ENCODE measurements at regions not wholly inside any gene's neighbourhood (a gene's known extent, or its start where the extent isn't known, plus 50 kb on each side); places are given as distances from the start of the nearest gene placed in this dataset.

GRCh38 chr2:136226903-136227302 is 109.0 kb upstream of the CXCR4 start:
- CTCF ChIA-PET: no interaction called here

GRCh38 chr2:136225950-136226835 is 108.2 kb upstream of the CXCR4 start:
- POLR2A ChIA-PET: no interaction called here
- CTCF ChIA-PET: no interaction called here
- DNase-seq (ENCODE audit: extremely low spot score): no peak
- TF ChIP-seq ELF4 (IDR thresholded peaks at IDR 0.05) (no peak), NFRKB (IDR thresholded peaks at IDR 0.05) (no peak), LEF1 (IDR thresholded peaks at IDR 0.05; ENCODE audit: borderline replicate concordance) (no peak), FOXM1 (IDR thresholded peaks at IDR 0.05; ENCODE audit: borderline replicate concordance) (no peak), ZNF384 (IDR thresholded peaks at IDR 0.05) (no peak), BHLHE40 (IDR thresholded peaks at IDR 0.05; ENCODE audit: borderline replicate concordance) (no peak), SUZ12 (IDR thresholded peaks at IDR 0.05) (no peak), SP1 (IDR thresholded peaks at IDR 0.05) (no peak), FOXA1 (IDR thresholded peaks at IDR 0.05) (no peak), ARNT (IDR thresholded peaks at IDR 0.05) (no peak), HDGF (IDR thresholded peaks at IDR 0.05; ENCODE audit: borderline replicate concordance) (no peak), PKNOX1 (IDR thresholded peaks at IDR 0.05) (no peak), CTBP1 (IDR thresholded peaks at IDR 0.05; ENCODE audit: borderline replicate concordance) (no peak)

More at GRCh38 chr2:136226903-136227302, 109.0 kb upstream of the CXCR4 start:
- DNase-seq (ENCODE audit: extremely low spot score): no peak
- POLR2A ChIA-PET: no interaction called here
- no peak for TF ChIP-seq ELF4 (IDR thresholded peaks at IDR 0.05)
- TF ChIP-seq LEF1 (IDR thresholded peaks at IDR 0.05; ENCODE audit: borderline replicate concordance): no peak
- TF ChIP-seq NFRKB (IDR thresholded peaks at IDR 0.05): no peak
- no peak for TF ChIP-seq HDGF (IDR thresholded peaks at IDR 0.05; ENCODE audit: borderline replicate concordance)
- no peak for TF ChIP-seq L3MBTL2 (conservative IDR thresholded peaks at IDR 0.05)
- no peak for TF ChIP-seq BHLHE40 (IDR thresholded peaks at IDR 0.05; ENCODE audit: borderline replicate concordance)
- TF ChIP-seq ZNF384 (IDR thresholded peaks at IDR 0.05): no peak
- TF ChIP-seq CTBP1 (IDR thresholded peaks at IDR 0.05; ENCODE audit: borderline replicate concordance): no peak
- TF ChIP-seq TARDBP (IDR thresholded peaks at IDR 0.05): no peak
- no peak for TF ChIP-seq FOXK2 (IDR thresholded peaks at IDR 0.05)
- no peak for TF ChIP-seq FOXA1 (IDR thresholded peaks at IDR 0.05)
- TF ChIP-seq PKNOX1 (IDR thresholded peaks at IDR 0.05): no peak
- TF ChIP-seq FOXM1 (IDR thresholded peaks at IDR 0.05; ENCODE audit: borderline replicate concordance): no peak
- no peak for TF ChIP-seq SUZ12 (IDR thresholded peaks at IDR 0.05)
- TF ChIP-seq ARNT (IDR thresholded peaks at IDR 0.05): no peak
- TF ChIP-seq SP1 (IDR thresholded peaks at IDR 0.05): no peak

GRCh38 chr2:136223274-136223673 is 105.3 kb upstream of the CXCR4 start:
- TF ChIP-seq SUZ12 (IDR thresholded peaks at IDR 0.05) (no peak), ARNT (IDR thresholded peaks at IDR 0.05) (no peak), CTBP1 (IDR thresholded peaks at IDR 0.05; ENCODE audit: borderline replicate concordance) (no peak), L3MBTL2 (conservative IDR thresholded peaks at IDR 0.05) (no peak), LEF1 (IDR thresholded peaks at IDR 0.05; ENCODE audit: borderline replicate concordance) (no peak), FOXM1 (IDR thresholded peaks at IDR 0.05; ENCODE audit: borderline replicate concordance) (no peak), BHLHE40 (IDR thresholded peaks at IDR 0.05; ENCODE audit: borderline replicate concordance) (no peak), FOXA1 (IDR thresholded peaks at IDR 0.05) (no peak), TARDBP (IDR thresholded peaks at IDR 0.05) (no peak), SP1 (IDR thresholded peaks at IDR 0.05) (no peak), PKNOX1 (IDR thresholded peaks at IDR 0.05) (no peak), HDGF (IDR thresholded peaks at IDR 0.05; ENCODE audit: borderline replicate concordance) (no peak), FOXK2 (IDR thresholded peaks at IDR 0.05) (no peak), NFRKB (IDR thresholded peaks at IDR 0.05) (no peak), ZNF384 (IDR thresholded peaks at IDR 0.05) (no peak), ELF4 (IDR thresholded peaks at IDR 0.05) (no peak)
- ChIA-PET CTCF (no interaction called here), POLR2A (no interaction called here)
- DNase-seq (ENCODE audit: extremely low spot score): no peak

GRCh38 chr2:136222862-136223261 is 104.9 kb upstream of the CXCR4 start:
- CTCF ChIA-PET: no interaction called here
- no peak for DNase-seq (ENCODE audit: extremely low spot score)

More at GRCh38 chr2:136222862-136223261, 104.9 kb upstream of the CXCR4 start:
- POLR2A ChIA-PET: no interaction called here
- no peak for TF ChIP-seq HDGF (IDR thresholded peaks at IDR 0.05; ENCODE audit: borderline replicate concordance)
- TF ChIP-seq FOXK2 (IDR thresholded peaks at IDR 0.05): no peak
- no peak for TF ChIP-seq LEF1 (IDR thresholded peaks at IDR 0.05; ENCODE audit: borderline replicate concordance)
- TF ChIP-seq ARNT (IDR thresholded peaks at IDR 0.05): no peak
- no peak for TF ChIP-seq L3MBTL2 (conservative IDR thresholded peaks at IDR 0.05)
- TF ChIP-seq PKNOX1 (IDR thresholded peaks at IDR 0.05): no peak
- no peak for TF ChIP-seq NFRKB (IDR thresholded peaks at IDR 0.05)
- TF ChIP-seq FOXM1 (IDR thresholded peaks at IDR 0.05; ENCODE audit: borderline replicate concordance): no peak
- no peak for TF ChIP-seq FOXA1 (IDR thresholded peaks at IDR 0.05)
- TF ChIP-seq SP1 (IDR thresholded peaks at IDR 0.05): no peak
- no peak for TF ChIP-seq ZNF384 (IDR thresholded peaks at IDR 0.05)
- TF ChIP-seq SUZ12 (IDR thresholded peaks at IDR 0.05): no peak
- no peak for TF ChIP-seq ELF4 (IDR thresholded peaks at IDR 0.05)
- no peak for TF ChIP-seq BHLHE40 (IDR thresholded peaks at IDR 0.05; ENCODE audit: borderline replicate concordance)
- TF ChIP-seq CTBP1 (IDR thresholded peaks at IDR 0.05; ENCODE audit: borderline replicate concordance): no peak

Data from HEK293T (cell line).